ENCODE measurements at regions not wholly inside any gene's neighbourhood (a gene's known extent, or its start where the extent isn't known, plus 50 kb on each side); places are given as distances from the start of the nearest gene placed in this dataset.

DNA sequence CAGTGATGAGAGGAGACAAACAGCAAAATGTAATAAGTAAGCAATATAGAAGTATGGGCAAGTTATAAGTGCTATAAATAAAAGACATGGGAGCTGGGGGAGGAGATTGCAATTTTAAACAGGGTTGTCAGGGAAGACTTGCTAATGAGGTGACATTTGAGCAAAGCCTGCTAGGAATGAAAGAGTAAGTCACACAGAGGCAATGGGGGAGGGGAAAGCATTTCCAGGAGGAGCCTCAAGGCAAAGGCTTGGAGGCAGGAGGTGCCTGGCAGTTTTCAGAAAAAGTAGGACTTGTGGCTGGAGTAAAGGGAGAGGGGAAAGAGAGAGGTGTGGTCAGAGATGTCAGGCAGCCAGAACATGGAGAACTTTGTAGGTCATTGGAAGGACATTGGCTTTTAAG lies 124.4 kb upstream of the NMUR2 start:
- intact Hi-C loops (cut with micrococcal nuclease), result no loop called here
- Mint-ChIP-seq H3K27ac (peak overlapping the region in 1 of 2 donors; percentile 35), H3K4me1 (peaks cover 12 to 14% of the 10 kb centered on the region in 2 donors), H3K4me3 (no peak overlapping the region), H3K36me3 (no peaks in the 10 kb centered on the region), H3K27me3 (ENCODE audit: low read depth in 2 of 2) (peaks cover 0 to 6% of the 10 kb centered on the region in 2 donors), H3K9me3 (no peaks in the 10 kb centered on the region)
- Histone ChIP-seq H3K36me3 (ENCODE audit: control insufficient read depth, insufficient read depth, low read length) (no peaks in the 10 kb centered on the region), H3K4me3 (ENCODE audit: low read length) (no peak overlapping the region), H3K4me1 (ENCODE audit: control insufficient read depth, insufficient read depth, low read length) (peaks cover 8% of the 10 kb centered on the region), H3K9me3 (ENCODE audit: control insufficient read depth, insufficient read depth, low read length) (no peaks in the 10 kb centered on the region), H3K27ac (ENCODE audit: low read length) (no peak overlapping the region), H3K27me3 (ENCODE audit: control insufficient read depth, insufficient read depth, low read length) (no peaks in the 10 kb centered on the region)
- TF ChIP-seq, protein P1, sequence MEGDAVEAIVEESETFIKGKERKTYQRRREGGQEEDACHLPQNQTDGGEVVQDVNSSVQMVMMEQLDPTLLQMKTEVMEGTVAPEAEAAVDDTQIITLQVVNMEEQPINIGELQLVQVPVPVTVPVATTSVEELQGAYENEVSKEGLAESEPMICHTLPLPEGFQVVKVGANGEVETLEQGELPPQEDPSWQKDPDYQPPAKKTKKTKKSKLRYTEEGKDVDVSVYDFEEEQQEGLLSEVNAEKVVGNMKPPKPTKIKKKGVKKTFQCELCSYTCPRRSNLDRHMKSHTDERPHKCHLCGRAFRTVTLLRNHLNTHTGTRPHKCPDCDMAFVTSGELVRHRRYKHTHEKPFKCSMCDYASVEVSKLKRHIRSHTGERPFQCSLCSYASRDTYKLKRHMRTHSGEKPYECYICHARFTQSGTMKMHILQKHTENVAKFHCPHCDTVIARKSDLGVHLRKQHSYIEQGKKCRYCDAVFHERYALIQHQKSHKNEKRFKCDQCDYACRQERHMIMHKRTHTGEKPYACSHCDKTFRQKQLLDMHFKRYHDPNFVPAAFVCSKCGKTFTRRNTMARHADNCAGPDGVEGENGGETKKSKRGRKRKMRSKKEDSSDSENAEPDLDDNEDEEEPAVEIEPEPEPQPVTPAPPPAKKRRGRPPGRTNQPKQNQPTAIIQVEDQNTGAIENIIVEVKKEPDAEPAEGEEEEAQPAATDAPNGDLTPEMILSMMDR (IDR thresholded peaks at IDR 0.05), result no peak
- DNase-seq (no peak), ATAC-seq (no peak)

DNA sequence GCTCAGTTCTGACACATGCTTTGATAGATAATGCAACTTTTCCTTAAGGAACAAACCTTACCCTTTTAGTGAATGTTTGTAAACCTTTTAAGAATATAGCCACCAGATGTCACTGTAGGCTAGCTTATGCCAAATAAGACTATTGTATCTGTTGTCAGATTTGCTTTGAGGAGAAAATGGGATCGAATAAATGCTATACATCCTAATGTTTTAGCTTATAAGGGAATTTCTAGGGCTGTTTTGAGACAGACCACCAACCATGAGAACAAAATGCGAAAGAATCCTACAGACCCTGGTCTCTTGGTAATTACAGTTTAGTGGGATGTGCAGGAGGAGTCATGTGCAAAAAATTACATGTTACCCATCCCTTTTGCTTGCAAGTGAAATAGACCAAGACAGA lies 127.6 kb upstream of the NMUR2 start:
- Mint-ChIP-seq H3K9me3 (no peaks in the 10 kb centered on the region), H3K4me3 (no peak overlapping the region), H3K27ac (no peak overlapping the region), H3K27me3 (ENCODE audit: low read depth in 2 of 2) (peaks cover 0 to 12% of the 10 kb centered on the region in 2 donors), H3K36me3 (no peaks in the 10 kb centered on the region), H3K4me1 (peaks cover 5 to 6% of the 10 kb centered on the region in 2 donors)
- no peaks in the 10 kb centered on the region for H3K36me3 ChIP-seq (ENCODE audit: control insufficient read depth, insufficient read depth, low read length)
- intact Hi-C loops (cut with micrococcal nuclease), result loop anchor here (1.0 kb wide), 1 partner anchor 1433 kb away; no protein-coding TSS in a partner anchor
- WGBS (ENCODE audit: insufficient coverage), result 67% methylated on average over 2 of the region's 2 CpGs
- no peaks in the 10 kb centered on the region for H3K9me3 ChIP-seq (ENCODE audit: control insufficient read depth, insufficient read depth, low read length)
- H3K27ac ChIP-seq (ENCODE audit: low read length), result no peak overlapping the region
- TF ChIP-seq, protein P1 (IDR thresholded peaks at IDR 0.05), result peak; percentile 47
- H3K4me1 ChIP-seq (ENCODE audit: control insufficient read depth, insufficient read depth, low read length), result peaks cover 6% of the 10 kb centered on the region
- ATAC-seq (peak in 2 of 3 donors; percentile 36 to 43), DNase-seq (peak in 1 of 2 donors; percentile 53)
- no peak overlapping the region for H3K4me3 ChIP-seq (ENCODE audit: low read length)
- H3K27me3 ChIP-seq (ENCODE audit: control insufficient read depth, insufficient read depth, low read length), result no peaks in the 10 kb centered on the region

DNA sequence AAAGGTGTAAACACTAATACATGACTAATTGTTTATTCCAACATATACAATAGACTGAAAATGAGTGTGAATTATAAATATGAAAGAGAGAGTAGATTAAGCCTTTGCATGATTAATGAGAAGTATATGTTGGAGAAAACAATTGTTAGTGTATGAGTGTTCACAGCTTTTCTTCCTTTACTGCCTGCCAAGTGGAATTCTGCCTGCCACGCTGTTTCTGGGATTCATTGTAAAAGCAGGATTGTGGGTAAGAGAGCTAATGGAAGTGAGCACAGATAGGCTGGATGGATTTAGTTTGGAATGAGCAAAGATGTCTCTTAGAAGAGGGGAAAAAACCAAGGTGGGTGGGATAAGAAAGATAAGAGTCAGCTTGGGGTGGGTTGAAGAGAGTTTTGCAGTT lies 129.6 kb upstream of the NMUR2 start:
- 83% methylated on average over 1 of the region's 1 CpG for WGBS (ENCODE audit: insufficient coverage)

DNA sequence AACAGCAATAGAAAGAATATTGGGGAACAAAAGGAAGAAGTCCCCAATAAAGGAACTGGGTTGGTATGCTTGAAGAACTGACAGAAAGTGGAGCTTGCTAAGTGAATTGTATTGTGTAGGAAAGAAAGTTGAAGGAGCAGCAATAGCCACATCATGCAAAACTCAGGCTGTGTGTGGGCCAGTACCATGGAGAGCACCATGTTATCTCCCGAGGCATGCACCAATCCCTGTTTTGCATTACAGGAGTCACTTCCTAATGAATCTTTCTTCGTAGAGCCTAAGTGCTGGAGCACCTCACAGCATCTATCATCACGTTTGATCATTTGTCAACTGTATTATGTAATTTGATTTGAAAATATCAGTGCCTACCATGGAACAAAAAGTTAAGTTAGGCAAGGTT lies 137.7 kb upstream of the NMUR2 start:
- Mint-ChIP-seq H3K4me3 (no peak overlapping the region), H3K36me3 (no peaks in the 10 kb centered on the region), H3K27ac (no peak overlapping the region), H3K27me3 (ENCODE audit: low read depth in 2 of 2) (peaks cover 23 to 39% of the 10 kb centered on the region in 2 donors), H3K9me3 (no peaks in the 10 kb centered on the region), H3K4me1 (no peaks in the 10 kb centered on the region)
- Histone ChIP-seq H3K27me3 (ENCODE audit: control insufficient read depth, insufficient read depth, low read length) (peaks cover 2% of the 10 kb centered on the region), H3K4me3 (ENCODE audit: low read length) (no peak overlapping the region), H3K4me1 (ENCODE audit: control insufficient read depth, insufficient read depth, low read length) (no peaks in the 10 kb centered on the region), H3K36me3 (ENCODE audit: control insufficient read depth, insufficient read depth, low read length) (no peaks in the 10 kb centered on the region), H3K9me3 (ENCODE audit: control insufficient read depth, insufficient read depth, low read length) (no peaks in the 10 kb centered on the region), H3K27ac (ENCODE audit: low read length) (no peak overlapping the region)
- ATAC-seq (no peak), DNase-seq (no peak)
- intact Hi-C loops (cut with micrococcal nuclease), result no loop called here
- WGBS (ENCODE audit: insufficient coverage), result 0% methylated on average over 2 of the region's 3 CpGs
- TF ChIP-seq, protein P1 (IDR thresholded peaks at IDR 0.05), result no peak

More for the DNA sequence above, 129.6 kb upstream of the NMUR2 start:
- Histone ChIP-seq H3K9me3 (ENCODE audit: control insufficient read depth, insufficient read depth, low read length) (no peaks in the 10 kb centered on the region), H3K27ac (ENCODE audit: low read length) (no peak overlapping the region), H3K4me1 (ENCODE audit: control insufficient read depth, insufficient read depth, low read length) (no peaks in the 10 kb centered on the region), H3K27me3 (ENCODE audit: control insufficient read depth, insufficient read depth, low read length) (no peaks in the 10 kb centered on the region), H3K36me3 (ENCODE audit: control insufficient read depth, insufficient read depth, low read length) (no peaks in the 10 kb centered on the region), H3K4me3 (ENCODE audit: low read length) (no peak overlapping the region)
- ATAC-seq, result no peak
- Mint-ChIP-seq H3K4me3 (no peak overlapping the region), H3K27me3 (ENCODE audit: low read depth in 2 of 2) (peaks cover 0 to 12% of the 10 kb centered on the region in 2 donors), H3K36me3 (no peaks in the 10 kb centered on the region), H3K4me1 (no peaks in the 10 kb centered on the region), H3K27ac (no peak overlapping the region), H3K9me3 (no peaks in the 10 kb centered on the region)
- no peak for DNase-seq
- intact Hi-C loops (cut with micrococcal nuclease), result no loop called here
- TF ChIP-seq, protein P1 (IDR thresholded peaks at IDR 0.05), result no peak

Data from natural killer cell (primary cell).